Liver (tissue), 8 donors: ENCODE measurements at regions not wholly inside any gene's neighbourhood (a gene's known extent, or its start where the extent isn't known, plus 50 kb on each side); places are given as distances from the start of the nearest gene placed in this dataset.
A peak's percentile ranks its signal among the peaks of the same experiment; 100 is the strongest.

Experiments
- DNase-seq: peaks from one replicate; pipeline ENCODE4 v3.0.0-alpha.2; 2017; ENCODE audit warnings: low spot score
- H3K27ac ChIP-seq, 2 donors: one replicate each; pipeline ENCODE4 v1.7.0; 2013; ENCODE audit warnings: inconsistent platforms in 2 of 2, low read length in 2 of 2, control low read depth in 1 of 2, low read depth in 1 of 2, mild to moderate bottlenecking in 1 of 2
- H3K27me3 ChIP-seq, 4 donors: one replicate each; pipeline versions ENCODE4 v1.6.1 to v1.7.0; 2013; ENCODE audit warnings: low read length in 3 of 4, inconsistent platforms in 1 of 4, mild to moderate bottlenecking in 1 of 4, moderate library complexity in 1 of 4; ENCODE audit not compliant: control insufficient read depth in 4 of 4, insufficient read depth in 4 of 4
- H3K36me3 ChIP-seq, 4 donors: one replicate each; pipeline versions ENCODE4 v1.6.1 to v1.7.0; 2013; ENCODE audit warnings: low read length in 3 of 4, mild to moderate bottlenecking in 3 of 4, low read depth in 1 of 4, moderate library complexity in 1 of 4; ENCODE audit not compliant: control insufficient read depth in 4 of 4, insufficient read depth in 3 of 4
- H3K4me1 ChIP-seq, 4 donors: one replicate each; pipeline versions ENCODE4 v1.6.1 to v1.7.0; 2013; ENCODE audit warnings: low read length in 3 of 4, mild to moderate bottlenecking in 3 of 4, moderate library complexity in 1 of 4; ENCODE audit not compliant: control insufficient read depth in 4 of 4, insufficient read depth in 4 of 4
- H3K4me3 ChIP-seq, 3 donors: one replicate each; pipeline versions ENCODE4 v1.6.1 to v1.7.0; 2013; ENCODE audit warnings: low read length in 3 of 3, control low read depth in 1 of 3, low read depth in 1 of 3, mild to moderate bottlenecking in 1 of 3
- H3K9ac ChIP-seq, 2 donors: one replicate each; pipeline ENCODE4 v1.7.0; 2013; ENCODE audit warnings: low read length in 2 of 2, mild to moderate bottlenecking in 2 of 2, moderate library complexity in 2 of 2, control low read depth in 1 of 2, low read depth in 1 of 2
- H3K9me3 ChIP-seq, 4 donors: one replicate each; pipeline versions ENCODE4 v1.6.1 to v1.7.0; 2013; ENCODE audit warnings: low read length in 3 of 4; ENCODE audit not compliant: control insufficient read depth in 4 of 4
- FOXA1 ChIP-seq: IDR thresholded peaks from 2 replicates; pipeline ENCODE4 v1.6.1; 2016; ENCODE audit warnings: antibody characterized with exemption
- FOXA2 ChIP-seq: IDR thresholded peaks from 2 replicates; pipeline ENCODE4 v1.6.1; 2016; ENCODE audit warnings: antibody characterized with exemption
- GABPA ChIP-seq, 2 donors: IDR thresholded peaks in 1 of 2; conservative IDR thresholded peaks in 1 of 2; 2 replicates each; pipeline ENCODE4 v1.6.1; 2016; ENCODE audit warnings: antibody characterized with exemption in 2 of 2, mild to moderate bottlenecking in 1 of 2, moderate library complexity in 1 of 2
- HNF4A ChIP-seq, 2 donors: conservative IDR thresholded peaks; 2 replicates each; pipeline ENCODE4 v1.6.1; 2016; ENCODE audit warnings: antibody characterized with exemption in 2 of 2, mild to moderate bottlenecking in 2 of 2
- HNF4G ChIP-seq: IDR thresholded peaks from 2 replicates; pipeline ENCODE4 v1.6.1; 2016; ENCODE audit warnings: antibody characterized with exemption
- JUND ChIP-seq, 2 donors: IDR thresholded peaks; 2 replicates each; pipeline ENCODE4 v1.6.1; 2016; ENCODE audit warnings: antibody characterized with exemption in 2 of 2
- NR2F2 ChIP-seq: IDR thresholded peaks from 2 replicates; pipeline ENCODE4 v1.6.1; 2016; ENCODE audit warnings: antibody characterized with exemption
- RAD21 ChIP-seq, 2 donors: IDR thresholded peaks; 2 replicates each; pipeline ENCODE4 v1.6.1; 2016; ENCODE audit warnings: antibody characterized with exemption in 2 of 2, mild to moderate bottlenecking in 2 of 2
- RXRA ChIP-seq, 2 donors: IDR thresholded peaks; 2 replicates each; pipeline ENCODE4 v1.6.1; 2017 to 2018; ENCODE audit warnings: antibody characterized with exemption in 2 of 2, mild to moderate bottlenecking in 1 of 2
- TAF1 ChIP-seq: conservative IDR thresholded peaks from 2 replicates; pipeline ENCODE4 v1.6.1; 2016; ENCODE audit warnings: antibody characterized with exemption, mild to moderate bottlenecking
- YY1 ChIP-seq: IDR thresholded peaks from 2 replicates; pipeline ENCODE4 v1.6.1; 2016; ENCODE audit warnings: antibody characterized with exemption, mild to moderate bottlenecking
- WGBS: extraction: QIAGEN DNeasy Blood & Tissue Kit; methylation state at CpG from one replicate; pipeline ENCODE4 v1.1.7; 2013; 5-methylcytosine and 5-hydroxymethylcytosine counted together
- TF ChIP-seq, protein P1 (sequence below): fragments of 150-350 bp; IDR thresholded peaks from 2 replicates; pipeline ENCODE4 v1.5.1; 2017; ENCODE audit warnings: improper control_type of control experiment, low read depth, low read length; ENCODE audit not compliant: missing input control
- TF ChIP-seq, protein P2 (sequence below): IDR thresholded peaks from 2 replicates; pipeline ENCODE4 v1.6.1; 2016; ENCODE audit warnings: antibody characterized with exemption
- TF ChIP-seq, protein P3 (sequence below): IDR thresholded peaks from 2 replicates; pipeline ENCODE4 v1.6.1; 2016; ENCODE audit warnings: antibody characterized with exemption
- TF ChIP-seq, protein P4 (sequence below): IDR thresholded peaks from 2 replicates; pipeline ENCODE4 v1.6.1; 2016; ENCODE audit warnings: antibody characterized with exemption, mild to moderate bottlenecking
- donor health status: healthy.
- donor health status: healthy.
- donor health status: healthy.
- donor health status: healthy.
- donor health status: healthy.

DNA sequence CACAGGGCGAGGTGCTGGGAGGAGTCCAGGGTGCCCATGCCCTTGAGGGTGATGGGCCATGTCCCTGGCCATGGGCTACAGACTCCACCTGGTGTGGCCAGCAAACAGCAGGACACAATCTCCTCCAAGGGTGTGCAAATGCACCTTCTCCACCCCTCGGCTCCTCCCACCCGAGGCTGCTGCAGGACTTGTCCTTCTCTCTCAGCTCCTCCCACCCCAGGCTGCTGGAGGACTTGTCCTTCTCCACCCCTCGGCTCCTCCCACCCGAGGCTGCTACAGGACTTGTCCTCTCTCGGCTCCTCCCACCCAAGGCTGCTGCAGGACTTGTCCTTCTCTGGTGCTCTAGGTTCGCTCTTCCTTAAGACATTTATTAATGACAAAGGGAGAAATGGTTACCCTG lies 57.3 kb upstream of the SNTG2 start (continued):
- TF ChIP-seq, protein P1, sequence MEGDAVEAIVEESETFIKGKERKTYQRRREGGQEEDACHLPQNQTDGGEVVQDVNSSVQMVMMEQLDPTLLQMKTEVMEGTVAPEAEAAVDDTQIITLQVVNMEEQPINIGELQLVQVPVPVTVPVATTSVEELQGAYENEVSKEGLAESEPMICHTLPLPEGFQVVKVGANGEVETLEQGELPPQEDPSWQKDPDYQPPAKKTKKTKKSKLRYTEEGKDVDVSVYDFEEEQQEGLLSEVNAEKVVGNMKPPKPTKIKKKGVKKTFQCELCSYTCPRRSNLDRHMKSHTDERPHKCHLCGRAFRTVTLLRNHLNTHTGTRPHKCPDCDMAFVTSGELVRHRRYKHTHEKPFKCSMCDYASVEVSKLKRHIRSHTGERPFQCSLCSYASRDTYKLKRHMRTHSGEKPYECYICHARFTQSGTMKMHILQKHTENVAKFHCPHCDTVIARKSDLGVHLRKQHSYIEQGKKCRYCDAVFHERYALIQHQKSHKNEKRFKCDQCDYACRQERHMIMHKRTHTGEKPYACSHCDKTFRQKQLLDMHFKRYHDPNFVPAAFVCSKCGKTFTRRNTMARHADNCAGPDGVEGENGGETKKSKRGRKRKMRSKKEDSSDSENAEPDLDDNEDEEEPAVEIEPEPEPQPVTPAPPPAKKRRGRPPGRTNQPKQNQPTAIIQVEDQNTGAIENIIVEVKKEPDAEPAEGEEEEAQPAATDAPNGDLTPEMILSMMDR = no peak
- no peak for TF ChIP-seq FOXA1

DNA sequence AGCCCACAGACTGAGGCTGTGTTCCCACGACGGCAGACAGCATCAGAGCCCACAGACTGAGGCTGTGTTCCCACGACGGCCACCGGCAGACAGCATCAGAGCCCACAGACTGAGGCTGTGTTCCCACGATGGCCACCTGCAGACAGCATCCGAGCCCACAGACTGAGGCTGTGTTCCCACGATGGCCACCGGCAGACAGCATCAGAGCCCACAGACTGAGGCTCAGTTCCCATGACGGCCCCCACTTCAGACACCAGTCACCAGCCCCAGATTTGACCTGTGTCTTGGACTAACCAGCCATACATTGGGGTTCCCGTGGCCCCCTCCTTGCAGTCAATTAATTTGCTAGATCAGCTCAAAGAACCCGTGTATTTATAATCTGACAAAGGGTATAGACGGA lies 57.8 kb upstream of the SNTG2 start:
- TF ChIP-seq YY1 (no peak), NR2F2 (no peak), HNF4G (no peak), RXRA (IDR thresholded peaks at IDR 0.05) (no peak)
- TF ChIP-seq, protein P2, sequence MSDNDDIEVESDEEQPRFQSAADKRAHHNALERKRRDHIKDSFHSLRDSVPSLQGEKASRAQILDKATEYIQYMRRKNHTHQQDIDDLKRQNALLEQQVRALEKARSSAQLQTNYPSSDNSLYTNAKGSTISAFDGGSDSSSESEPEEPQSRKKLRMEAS = no peak
- no peak overlapping the region for H3K9ac ChIP-seq
- peak; percentile 17 for DNase-seq
- no peaks in the 10 kb centered on the region for H3K36me3 ChIP-seq
- WGBS = 74% methylated on average over 13 of the region's 13 CpGs
- no peak overlapping the region for H3K27ac ChIP-seq
- H3K4me3 ChIP-seq = no peak overlapping the region
- H3K27me3 ChIP-seq = peaks cover 0 to 6% (median 2%) of the 10 kb centered on the region in 4 donors
- H3K9me3 ChIP-seq = peaks cover 0 to 3% (median 1%) of the 10 kb centered on the region in 4 donors
- H3K4me1 ChIP-seq = no peaks in the 10 kb centered on the region

DNA sequence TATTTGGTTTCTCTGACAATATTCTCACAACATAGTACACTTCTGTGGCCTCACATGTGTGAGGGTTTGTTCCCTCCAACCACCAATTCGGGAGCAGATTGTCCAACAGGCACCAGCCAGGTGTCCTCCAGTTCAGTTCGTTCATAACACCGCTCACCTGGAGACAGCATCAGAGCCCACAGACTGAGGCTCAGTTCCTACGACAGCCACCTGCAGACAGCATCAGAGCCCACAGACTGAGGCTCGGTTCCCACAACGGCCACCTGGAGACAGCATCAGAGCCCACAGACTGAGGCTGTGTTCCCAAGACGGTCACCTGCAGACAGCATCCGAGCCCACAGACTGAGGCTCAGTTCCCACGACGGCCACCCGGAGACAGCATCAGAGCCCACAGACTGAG lies 58.2 kb upstream of the SNTG2 start:
- peak; percentile 8 for DNase-seq
- Histone ChIP-seq H3K36me3 (no peaks in the 10 kb centered on the region), H3K4me1 (no peaks in the 10 kb centered on the region), H3K27me3 (peaks cover 0 to 6% (median 2%) of the 10 kb centered on the region in 4 donors), H3K4me3 (no peak overlapping the region), H3K27ac (no peak overlapping the region), H3K9ac (no peak overlapping the region), H3K9me3 (peaks cover 0 to 3% (median 1%) of the 10 kb centered on the region in 4 donors)
- WGBS = 80% methylated on average over 11 of the region's 11 CpGs
- TF ChIP-seq GABPA (IDR thresholded peaks at IDR 0.05 in 1 of 2, conservative IDR thresholded peaks at IDR 0.05 in 1 of 2) (no peak), RXRA (IDR thresholded peaks at IDR 0.05) (no peak), FOXA2 (no peak), FOXA1 (no peak), HNF4A (conservative IDR thresholded peaks at IDR 0.05) (no peak), JUND (IDR thresholded peaks at IDR 0.05) (no peak), YY1 (no peak), TAF1 (no peak), HNF4G (no peak), RAD21 (IDR thresholded peaks at IDR 0.05) (no peak)
- TF ChIP-seq, protein P3, sequence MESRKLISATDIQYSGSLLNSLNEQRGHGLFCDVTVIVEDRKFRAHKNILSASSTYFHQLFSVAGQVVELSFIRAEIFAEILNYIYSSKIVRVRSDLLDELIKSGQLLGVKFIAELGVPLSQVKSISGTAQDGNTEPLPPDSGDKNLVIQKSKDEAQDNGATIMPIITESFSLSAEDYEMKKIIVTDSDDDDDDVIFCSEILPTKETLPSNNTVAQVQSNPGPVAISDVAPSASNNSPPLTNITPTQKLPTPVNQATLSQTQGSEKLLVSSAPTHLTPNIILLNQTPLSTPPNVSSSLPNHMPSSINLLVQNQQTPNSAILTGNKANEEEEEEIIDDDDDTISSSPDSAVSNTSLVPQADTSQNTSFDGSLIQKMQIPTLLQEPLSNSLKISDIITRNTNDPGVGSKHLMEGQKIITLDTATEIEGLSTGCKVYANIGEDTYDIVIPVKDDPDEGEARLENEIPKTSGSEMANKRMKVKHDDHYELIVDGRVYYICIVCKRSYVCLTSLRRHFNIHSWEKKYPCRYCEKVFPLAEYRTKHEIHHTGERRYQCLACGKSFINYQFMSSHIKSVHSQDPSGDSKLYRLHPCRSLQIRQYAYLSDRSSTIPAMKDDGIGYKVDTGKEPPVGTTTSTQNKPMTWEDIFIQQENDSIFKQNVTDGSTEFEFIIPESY = no peak
- TF ChIP-seq, protein P2 = no peak
- TF ChIP-seq, protein P4, sequence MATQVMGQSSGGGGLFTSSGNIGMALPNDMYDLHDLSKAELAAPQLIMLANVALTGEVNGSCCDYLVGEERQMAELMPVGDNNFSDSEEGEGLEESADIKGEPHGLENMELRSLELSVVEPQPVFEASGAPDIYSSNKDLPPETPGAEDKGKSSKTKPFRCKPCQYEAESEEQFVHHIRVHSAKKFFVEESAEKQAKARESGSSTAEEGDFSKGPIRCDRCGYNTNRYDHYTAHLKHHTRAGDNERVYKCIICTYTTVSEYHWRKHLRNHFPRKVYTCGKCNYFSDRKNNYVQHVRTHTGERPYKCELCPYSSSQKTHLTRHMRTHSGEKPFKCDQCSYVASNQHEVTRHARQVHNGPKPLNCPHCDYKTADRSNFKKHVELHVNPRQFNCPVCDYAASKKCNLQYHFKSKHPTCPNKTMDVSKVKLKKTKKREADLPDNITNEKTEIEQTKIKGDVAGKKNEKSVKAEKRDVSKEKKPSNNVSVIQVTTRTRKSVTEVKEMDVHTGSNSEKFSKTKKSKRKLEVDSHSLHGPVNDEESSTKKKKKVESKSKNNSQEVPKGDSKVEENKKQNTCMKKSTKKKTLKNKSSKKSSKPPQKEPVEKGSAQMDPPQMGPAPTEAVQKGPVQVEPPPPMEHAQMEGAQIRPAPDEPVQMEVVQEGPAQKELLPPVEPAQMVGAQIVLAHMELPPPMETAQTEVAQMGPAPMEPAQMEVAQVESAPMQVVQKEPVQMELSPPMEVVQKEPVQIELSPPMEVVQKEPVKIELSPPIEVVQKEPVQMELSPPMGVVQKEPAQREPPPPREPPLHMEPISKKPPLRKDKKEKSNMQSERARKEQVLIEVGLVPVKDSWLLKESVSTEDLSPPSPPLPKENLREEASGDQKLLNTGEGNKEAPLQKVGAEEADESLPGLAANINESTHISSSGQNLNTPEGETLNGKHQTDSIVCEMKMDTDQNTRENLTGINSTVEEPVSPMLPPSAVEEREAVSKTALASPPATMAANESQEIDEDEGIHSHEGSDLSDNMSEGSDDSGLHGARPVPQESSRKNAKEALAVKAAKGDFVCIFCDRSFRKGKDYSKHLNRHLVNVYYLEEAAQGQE = no peak
